ENCODE measurements at regions not wholly inside any gene's neighbourhood (a gene's known extent, or its start where the extent isn't known, plus 50 kb on each side); places are given as distances from the start of the nearest gene placed in this dataset.

GRCh38 chr1:34406377-34406776 is 229.7 kb downstream of the C1orf94 start:
- no peaks in the 10 kb centered on the region for H3K4me1 ChIP-seq
- Mint-ChIP-seq H3K4me1 (ENCODE audit: low read depth, unreplicated experiment) (no peaks in the 10 kb centered on the region), H3K27ac (ENCODE audit: unreplicated experiment) (no peak overlapping the region), H3K4me3 (ENCODE audit: unreplicated experiment) (no peak overlapping the region), H3K9me3 (ENCODE audit: unreplicated experiment) (no peaks in the 10 kb centered on the region), H3K36me3 (ENCODE audit: insufficient read depth, unreplicated experiment) (no peaks in the 10 kb centered on the region), H3K27me3 (ENCODE audit: insufficient read depth, unreplicated experiment) (peaks cover 4% of the 10 kb centered on the region)
- H3K4me3 ChIP-seq (ENCODE audit: low read depth, low read length): no peak overlapping the region
- CTCF ChIA-PET: no interaction called here
- no peaks in the 10 kb centered on the region for H3K27me3 ChIP-seq (replicated peaks; ENCODE audit: control insufficient read depth, insufficient read depth, low read length)
- DNase-seq: no peak
- POLR2A ChIA-PET: no interaction called here
- no TSS peak for BruUV-seq (replicated peaks)
- no peak for TF ChIP-seq CTCF (IDR thresholded peaks at IDR 0.05; ENCODE audit: insufficient read depth in 1 of 2, low read depth in 1 of 2, low read length in 1 of 2, severe bottlenecking in 1 of 2, unreplicated experiment in 1 of 2)
- no peaks in the 10 kb centered on the region for H3K36me3 ChIP-seq (ENCODE audit: control insufficient read depth, insufficient read depth, low read length)
- H3K9me3 ChIP-seq: no peaks in the 10 kb centered on the region
- intact Hi-C loops (cut with micrococcal nuclease; ENCODE audit: unreplicated experiment): no loop called here

GRCh38 chr1:34406833-34407539 is 230.3 kb downstream of the C1orf94 start:
- Histone ChIP-seq H3K4me1 (no peaks in the 10 kb centered on the region), H3K9me3 (no peaks in the 10 kb centered on the region), H3K27me3 (replicated peaks; ENCODE audit: control insufficient read depth, insufficient read depth, low read length) (no peaks in the 10 kb centered on the region), H3K4me3 (ENCODE audit: low read depth, low read length) (no peak overlapping the region), H3K36me3 (ENCODE audit: control insufficient read depth, insufficient read depth, low read length) (no peaks in the 10 kb centered on the region)
- H3K36me3 Mint-ChIP-seq (ENCODE audit: insufficient read depth, unreplicated experiment): no peaks in the 10 kb centered on the region
- H3K4me3 Mint-ChIP-seq (ENCODE audit: unreplicated experiment): no peak overlapping the region
- intact Hi-C loops (cut with micrococcal nuclease; ENCODE audit: unreplicated experiment): no loop called here
- peaks cover 4% of the 10 kb centered on the region for H3K27me3 Mint-ChIP-seq (ENCODE audit: insufficient read depth, unreplicated experiment)
- no peaks in the 10 kb centered on the region for H3K4me1 Mint-ChIP-seq (ENCODE audit: low read depth, unreplicated experiment)
- no peak overlapping the region for H3K27ac Mint-ChIP-seq (ENCODE audit: unreplicated experiment)
- no peaks in the 10 kb centered on the region for H3K9me3 Mint-ChIP-seq (ENCODE audit: unreplicated experiment)
- POLR2A ChIA-PET: no interaction called here
- BruUV-seq (replicated peaks): no TSS peak
- CTCF ChIA-PET: no interaction called here
- DNase-seq: no peak
- TF ChIP-seq CTCF (IDR thresholded peaks at IDR 0.05; ENCODE audit: insufficient read depth in 1 of 2, low read depth in 1 of 2, low read length in 1 of 2, severe bottlenecking in 1 of 2, unreplicated experiment in 1 of 2): no peak

- peaks cover 4% of the 10 kb centered on the region for H3K27me3 Mint-ChIP-seq (ENCODE audit: insufficient read depth, unreplicated experiment)
- CTCF ChIA-PET: no interaction called here
- no peaks in the 10 kb centered on the region for H3K36me3 Mint-ChIP-seq (ENCODE audit: insufficient read depth, unreplicated experiment)
These were observed 231.3 kb downstream of the C1orf94 start for GRCh38 chr1:34408011-34408410.

More at GRCh38 chr1:34408011-34408410, 231.3 kb downstream of the C1orf94 start:
- intact Hi-C loops (cut with micrococcal nuclease; ENCODE audit: unreplicated experiment): no loop called here
- Mint-ChIP-seq H3K27ac (ENCODE audit: unreplicated experiment) (no peak overlapping the region), H3K9me3 (ENCODE audit: unreplicated experiment) (no peaks in the 10 kb centered on the region), H3K4me3 (ENCODE audit: unreplicated experiment) (no peak overlapping the region), H3K4me1 (ENCODE audit: low read depth, unreplicated experiment) (no peaks in the 10 kb centered on the region)
- TF ChIP-seq CTCF (IDR thresholded peaks at IDR 0.05; ENCODE audit: insufficient read depth in 1 of 2, low read depth in 1 of 2, low read length in 1 of 2, severe bottlenecking in 1 of 2, unreplicated experiment in 1 of 2): no peak
- Histone ChIP-seq H3K4me1 (no peaks in the 10 kb centered on the region), H3K4me3 (ENCODE audit: low read depth, low read length) (no peak overlapping the region), H3K9me3 (no peaks in the 10 kb centered on the region), H3K36me3 (ENCODE audit: control insufficient read depth, insufficient read depth, low read length) (no peaks in the 10 kb centered on the region), H3K27me3 (replicated peaks; ENCODE audit: control insufficient read depth, insufficient read depth, low read length) (no peaks in the 10 kb centered on the region)
- no peak for DNase-seq
- POLR2A ChIA-PET: no interaction called here
- no TSS peak for BruUV-seq (replicated peaks)
